Panc1 (cell line): ENCODE measurements at regions not wholly inside any gene's neighbourhood (a gene's known extent, or its start where the extent isn't known, plus 50 kb on each side); places are given as distances from the start of the nearest gene placed in this dataset.

Experiments used
- ATAC-seq: fragments of 200-7000 bp; cut with Tn5 transposase; 2 replicates; pipeline ENCODE4 v1.9.1; 2020; ENCODE audit warnings: mild to moderate bottlenecking, moderate library complexity
- BruUV-seq: library from RNA; stranded (reverse); fragments of 400-500 nt; replicated peaks from 2 replicates; lab custom pipeline; 2021; lab: Mats Ljungman, UMichigan
- CTCF ChIA-PET: fragments of 300-600 bp; sonication (Branson Sonifier 250); formaldehyde crosslinking; loops from one replicate; lab custom pipeline; 2022; ENCODE audit warnings: antibody characterized with exemption; lab: Charles Lee
- POLR2A ChIA-PET: fragments of 300-600 bp; sonication (Branson Sonifier 250); formaldehyde crosslinking; loops from one replicate; lab custom pipeline; 2022; ENCODE audit warnings: antibody characterized with exemption; lab: Charles Lee
- DNase-seq: peaks from one replicate; pipeline ENCODE4 v3.0.0-alpha.2; 2010; ENCODE audit warnings: low read depth, low spot score
- H3K27ac ChIP-seq: 2 replicates; pipeline ENCODE4 v1.5.1; 2011; ENCODE audit warnings: mild to moderate bottlenecking, low read length, inconsistent platforms
- H3K27me3 ChIP-seq: fragments of 200-500 bp; sonication (Bioruptor generic); 2 replicates; pipeline ENCODE4 v1.6.0; 2014; ENCODE audit warnings: low read length, inconsistent platforms; ENCODE audit not compliant: control insufficient read depth, insufficient read depth
- H3K36me3 ChIP-seq: fragments of 200-500 bp; sonication (Bioruptor generic); 2 replicates; pipeline ENCODE4 v1.5.1; 2014; ENCODE audit warnings: inconsistent platforms, mild to moderate bottlenecking, low read length, moderate library complexity; ENCODE audit not compliant: control insufficient read depth, insufficient read depth
- H3K4me1 ChIP-seq: 2 replicates; pipeline ENCODE4 v1.5.1; 2011; ENCODE audit warnings: inconsistent platforms, mild to moderate bottlenecking, low read length, moderate library complexity; ENCODE audit not compliant: control insufficient read depth, insufficient read depth
- H3K4me3 ChIP-seq, 2 experiments: 2 replicates each; pipeline ENCODE4 v1.5.1; 2011 to 2012; ENCODE audit warnings: low read depth in 2 of 2, low read length in 2 of 2, mild to moderate bottlenecking in 2 of 2, inconsistent platforms in 1 of 2, moderate library complexity in 1 of 2
- H3K9me3 ChIP-seq: fragments of 200-500 bp; sonication (Bioruptor generic); 2 replicates; pipeline ENCODE4 v1.5.1; 2014; ENCODE audit warnings: low read depth, mild to moderate bottlenecking, inconsistent platforms, low read length, moderate library complexity; ENCODE audit not compliant: control insufficient read depth, insufficient read depth
- CTCF ChIP-seq: fragments of 450-650 bp; IDR thresholded peaks from 2 replicates; pipeline ENCODE4 v1.5.1; 2017; ENCODE audit warnings: mild to moderate bottlenecking
- POLR2AphosphoS5 ChIP-seq: IDR thresholded peaks from 2 replicates; pipeline ENCODE4 v1.6.1; 2012; ENCODE audit warnings: mild to moderate bottlenecking, low read depth, low read length, moderate library complexity
- SIN3A ChIP-seq: IDR thresholded peaks from 2 replicates; pipeline ENCODE4 v1.6.1; 2012; ENCODE audit warnings: low read depth, mild to moderate bottlenecking, low read length, moderate library complexity, borderline replicate concordance; ENCODE audit not compliant: insufficient read depth
- TCF7L2 ChIP-seq: IDR thresholded peaks from 2 replicates; pipeline ENCODE4 v1.6.1; 2011; ENCODE audit warnings: mild to moderate bottlenecking, low read depth, low read length, inconsistent platforms
- in situ Hi-C: cut with HindIII; loops from 2 replicates; pipeline ENCODE4 v1.10.0; 2016; ENCODE audit warnings: low sequenced_read_pairs, low pct_unique_long_range_greater_than_20kb
- intact Hi-C: fragments of 100-400 bp; cut with micrococcal nuclease; formaldehyde crosslinking; loops from one replicate; pipeline ENCODE4 v1.10.0; 2022; ENCODE audit not compliant: unreplicated experiment
- TF ChIP-seq, protein P1 (sequence below), 2 experiments: IDR thresholded peaks; 2 replicates each; pipeline ENCODE4 v1.6.1; 2011 to 2012; ENCODE audit warnings: low read depth in 2 of 2, control low read depth in 1 of 2, low read length in 1 of 2, mild to moderate bottlenecking in 1 of 2, moderate library complexity in 1 of 2; ENCODE audit not compliant: insufficient read depth in 1 of 2

- ChIA-PET POLR2A (no interaction called here), CTCF (no interaction called here)
- no peaks in the 10 kb centered on the region for H3K27me3 ChIP-seq
- H3K9me3 ChIP-seq = peaks cover 2% of the 10 kb centered on the region; the same call in 1 of the 2 replicates
- ATAC-seq (no peak), DNase-seq (no peak)
- H3K4me1 ChIP-seq = no peaks in the 10 kb centered on the region
- H3K4me3 ChIP-seq = no peak overlapping the region
- no peak for TF ChIP-seq POLR2AphosphoS5
- TF ChIP-seq CTCF = no peak
- TF ChIP-seq SIN3A = no peak
- TF ChIP-seq TCF7L2 = no peak
- TF ChIP-seq, protein P1, sequence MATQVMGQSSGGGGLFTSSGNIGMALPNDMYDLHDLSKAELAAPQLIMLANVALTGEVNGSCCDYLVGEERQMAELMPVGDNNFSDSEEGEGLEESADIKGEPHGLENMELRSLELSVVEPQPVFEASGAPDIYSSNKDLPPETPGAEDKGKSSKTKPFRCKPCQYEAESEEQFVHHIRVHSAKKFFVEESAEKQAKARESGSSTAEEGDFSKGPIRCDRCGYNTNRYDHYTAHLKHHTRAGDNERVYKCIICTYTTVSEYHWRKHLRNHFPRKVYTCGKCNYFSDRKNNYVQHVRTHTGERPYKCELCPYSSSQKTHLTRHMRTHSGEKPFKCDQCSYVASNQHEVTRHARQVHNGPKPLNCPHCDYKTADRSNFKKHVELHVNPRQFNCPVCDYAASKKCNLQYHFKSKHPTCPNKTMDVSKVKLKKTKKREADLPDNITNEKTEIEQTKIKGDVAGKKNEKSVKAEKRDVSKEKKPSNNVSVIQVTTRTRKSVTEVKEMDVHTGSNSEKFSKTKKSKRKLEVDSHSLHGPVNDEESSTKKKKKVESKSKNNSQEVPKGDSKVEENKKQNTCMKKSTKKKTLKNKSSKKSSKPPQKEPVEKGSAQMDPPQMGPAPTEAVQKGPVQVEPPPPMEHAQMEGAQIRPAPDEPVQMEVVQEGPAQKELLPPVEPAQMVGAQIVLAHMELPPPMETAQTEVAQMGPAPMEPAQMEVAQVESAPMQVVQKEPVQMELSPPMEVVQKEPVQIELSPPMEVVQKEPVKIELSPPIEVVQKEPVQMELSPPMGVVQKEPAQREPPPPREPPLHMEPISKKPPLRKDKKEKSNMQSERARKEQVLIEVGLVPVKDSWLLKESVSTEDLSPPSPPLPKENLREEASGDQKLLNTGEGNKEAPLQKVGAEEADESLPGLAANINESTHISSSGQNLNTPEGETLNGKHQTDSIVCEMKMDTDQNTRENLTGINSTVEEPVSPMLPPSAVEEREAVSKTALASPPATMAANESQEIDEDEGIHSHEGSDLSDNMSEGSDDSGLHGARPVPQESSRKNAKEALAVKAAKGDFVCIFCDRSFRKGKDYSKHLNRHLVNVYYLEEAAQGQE (IDR thresholded peaks at IDR 0.05; ENCODE audit: insufficient read depth in 1 of 2, low read depth in 2 of 2, low read length in 1 of 2) = no peak
- H3K36me3 ChIP-seq = no peaks in the 10 kb centered on the region
- no TSS peak for BruUV-seq
- intact Hi-C loops = no loop called here
- in situ Hi-C loops = no loop called here
- H3K27ac ChIP-seq = no peak overlapping the region
Measured at GRCh38 chr6:96716221-96716620, 121.1 kb downstream of the GPR63 start.

DNA sequence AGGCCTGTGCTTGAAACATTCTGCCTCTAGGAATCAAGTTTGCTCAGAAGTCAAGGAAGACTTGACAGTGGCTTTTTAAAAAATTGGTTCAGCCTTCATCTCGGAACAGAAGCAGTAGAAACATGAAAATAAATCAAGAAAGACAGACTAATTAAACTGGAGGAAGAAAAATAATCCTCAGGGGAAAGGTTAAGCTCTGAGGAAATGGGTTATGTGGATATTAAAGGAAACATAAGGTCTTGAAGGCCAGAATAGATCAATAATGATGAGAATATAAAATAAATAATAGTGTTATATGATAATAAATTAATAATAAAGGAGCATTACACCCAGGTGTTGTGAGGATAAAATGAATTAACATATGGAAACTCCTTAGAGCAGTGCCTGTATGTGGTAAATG is 121.7 kb downstream of the GPR63 start:
- H3K9me3 ChIP-seq = no peaks in the 10 kb centered on the region
- in situ Hi-C loops = no loop called here

More for the DNA sequence above, 121.7 kb downstream of the GPR63 start:
- ChIA-PET CTCF (no interaction called here), POLR2A (no interaction called here)
- BruUV-seq = no TSS peak
- H3K4me3 ChIP-seq = no peak overlapping the region
- H3K4me1 ChIP-seq = no peaks in the 10 kb centered on the region
- no peak overlapping the region for H3K27ac ChIP-seq
- ATAC-seq (no peak), DNase-seq (no peak)
- no peaks in the 10 kb centered on the region for H3K27me3 ChIP-seq
- intact Hi-C loops = no loop called here
- TF ChIP-seq TCF7L2 (no peak), POLR2AphosphoS5 (no peak), CTCF (no peak), SIN3A (no peak)
- TF ChIP-seq, protein P1 (IDR thresholded peaks at IDR 0.05; ENCODE audit: insufficient read depth in 1 of 2, low read depth in 2 of 2, low read length in 1 of 2) = no peak
- no peaks in the 10 kb centered on the region for H3K36me3 ChIP-seq
